HG02852 (cell line): ENCODE measurements at regions not wholly inside any gene's neighbourhood (a gene's known extent, or its start where the extent isn't known, plus 50 kb on each side); places are given as distances from the start of the nearest gene placed in this dataset.

ENCODE experiments used
- ATAC-seq: cut with Tn5 transposase; IDR thresholded peaks from one replicate; pipeline ENCODE4 v1.9.1; 2021; ENCODE audit warnings: mild to moderate bottlenecking, moderate library complexity; ENCODE audit not compliant: unreplicated experiment

DNA sequence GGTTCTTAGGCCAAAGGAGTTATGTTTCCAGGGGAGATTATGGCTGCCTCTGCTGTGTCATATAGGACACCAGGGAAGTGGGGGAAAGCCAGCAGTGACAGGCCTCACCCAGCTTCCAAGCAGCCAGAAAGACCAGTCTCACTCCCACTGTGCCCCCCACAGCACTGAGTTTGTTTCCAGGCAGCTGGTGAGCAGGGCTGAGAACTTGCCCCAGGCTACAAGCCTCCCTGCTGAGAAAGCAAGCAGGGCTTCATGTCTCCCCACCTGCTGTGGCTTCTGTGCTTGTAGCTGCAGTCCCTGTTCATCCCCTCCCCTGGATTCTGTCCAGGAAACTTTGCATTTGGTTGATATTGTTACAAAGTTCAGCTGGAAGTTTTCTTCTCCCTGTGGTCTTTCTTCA is 376.3 kb downstream of the PDCD6IP start:
- ATAC-seq: no peak

DNA sequence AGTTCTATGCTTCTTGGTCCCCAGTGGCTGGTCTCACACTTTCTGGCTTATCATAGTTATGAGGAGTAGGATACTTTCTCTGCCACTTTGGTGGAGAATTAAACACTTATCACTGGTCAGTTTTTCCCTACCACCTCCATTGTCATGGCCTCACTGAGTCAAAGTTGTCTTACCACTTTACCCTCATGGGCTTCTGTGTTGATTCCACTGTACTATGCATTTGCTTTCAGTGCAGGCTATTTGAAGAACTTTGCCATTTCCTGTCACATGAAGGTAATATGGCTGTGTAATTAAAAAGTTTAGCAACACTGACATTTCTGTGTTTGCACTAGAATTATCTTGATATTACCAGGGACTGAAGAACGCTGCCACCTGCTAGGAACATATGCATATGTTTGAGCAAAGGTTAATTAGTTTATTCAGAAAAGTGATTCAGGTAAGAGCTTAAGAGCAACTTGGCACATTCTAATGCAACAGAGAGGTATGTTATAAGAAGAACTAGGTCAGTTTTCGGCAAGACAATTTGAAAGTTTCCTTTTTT is 377.3 kb downstream of the PDCD6IP start:
- no peak for ATAC-seq

DNA sequence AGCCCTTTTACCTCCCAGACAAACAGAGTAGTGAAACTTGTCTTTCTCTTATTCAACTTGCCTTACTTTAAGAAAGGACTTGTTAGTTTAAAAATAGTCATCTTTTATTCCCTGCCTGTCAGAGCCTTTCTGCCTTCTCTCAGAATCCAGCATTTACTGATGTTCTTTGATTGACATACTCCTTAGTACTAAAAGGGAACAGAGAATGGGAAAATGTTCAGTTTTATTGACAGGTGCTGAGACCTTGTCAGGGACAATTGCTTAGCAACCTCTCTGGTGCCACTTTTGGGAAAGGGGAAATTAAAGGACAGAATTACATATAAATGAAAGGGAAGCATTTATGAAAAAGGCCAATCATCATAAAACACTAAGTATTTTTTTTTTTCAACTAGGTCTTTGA is 378.3 kb downstream of the PDCD6IP start:
- ATAC-seq: no peak

DNA sequence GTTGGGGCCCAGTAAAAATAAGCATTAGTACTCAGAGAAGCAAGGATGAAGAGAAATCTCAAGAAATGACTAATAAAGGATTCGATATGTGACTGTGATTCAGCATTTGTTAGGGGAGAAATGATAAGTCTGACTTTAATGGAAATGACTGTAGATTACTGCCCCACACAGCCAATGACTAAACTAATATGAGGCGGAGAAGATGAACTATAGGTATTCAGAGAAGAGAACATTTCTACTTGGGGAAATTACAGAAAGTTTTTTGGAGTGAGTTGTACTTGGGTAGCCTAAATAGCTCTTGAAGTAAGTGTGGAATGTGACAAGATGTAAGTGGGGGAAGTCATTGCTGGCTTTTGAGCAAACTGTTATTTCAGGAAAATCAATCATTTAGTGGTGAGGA is 380.0 kb downstream of the PDCD6IP start:
- ATAC-seq: no peak

DNA sequence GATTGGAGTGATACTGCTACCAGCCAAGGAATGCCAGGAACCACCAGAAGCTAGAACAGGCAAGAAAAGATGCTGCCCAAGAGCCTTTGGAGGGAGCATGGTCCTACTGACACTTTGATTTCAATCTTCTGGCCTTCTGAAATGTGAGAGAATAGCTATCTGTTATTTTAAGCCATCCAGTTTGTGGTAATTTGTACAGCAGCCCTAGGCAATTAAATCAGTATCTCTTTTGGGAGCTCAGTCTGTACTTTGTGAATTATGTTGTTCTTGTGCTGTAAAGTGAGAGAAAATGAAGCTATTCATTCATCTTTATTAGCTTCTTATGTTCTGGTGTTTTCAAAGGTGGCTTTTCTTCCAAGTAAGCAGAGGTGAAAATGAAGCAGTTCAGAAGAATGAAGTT is 381.3 kb downstream of the PDCD6IP start:
- no peak for ATAC-seq

DNA sequence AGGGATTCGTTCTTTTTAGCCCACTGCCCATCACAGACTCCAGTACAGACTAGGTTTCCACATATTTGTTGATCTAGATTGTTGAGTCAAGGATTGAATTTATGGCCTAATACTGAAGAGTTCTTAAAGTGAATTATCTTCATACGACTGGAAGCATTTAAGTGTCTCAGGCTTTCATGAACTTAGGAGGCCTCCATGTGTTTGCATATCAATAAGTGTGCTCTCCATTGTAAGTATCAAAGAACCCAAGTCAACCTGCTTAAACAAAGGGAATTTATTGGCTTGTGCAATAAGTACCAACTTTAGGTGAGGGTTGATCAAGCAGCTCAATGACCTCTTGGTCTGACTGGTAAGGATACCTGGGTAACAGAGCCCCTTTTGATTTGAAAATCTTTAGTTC is 382.1 kb downstream of the PDCD6IP start:
- no peak for ATAC-seq

DNA sequence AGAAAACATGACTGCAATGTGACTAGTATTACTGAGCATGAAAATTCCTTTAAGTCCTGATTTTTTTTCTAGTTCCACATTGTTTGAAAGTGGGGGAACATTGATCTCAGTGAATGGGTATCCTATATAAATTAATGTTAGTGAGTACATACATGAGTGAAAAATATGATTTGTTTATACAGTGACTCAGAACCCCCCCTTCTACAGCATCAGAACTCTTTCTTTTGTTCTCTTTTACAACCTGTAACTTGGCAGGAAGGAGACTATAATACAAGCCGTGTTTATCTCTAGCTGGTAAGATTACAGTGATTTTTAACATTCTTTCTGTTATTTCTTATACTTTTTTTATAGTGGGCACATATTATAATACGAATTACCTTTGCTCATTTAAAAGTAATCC is 384.7 kb downstream of the PDCD6IP start:
- no peak for ATAC-seq

DNA sequence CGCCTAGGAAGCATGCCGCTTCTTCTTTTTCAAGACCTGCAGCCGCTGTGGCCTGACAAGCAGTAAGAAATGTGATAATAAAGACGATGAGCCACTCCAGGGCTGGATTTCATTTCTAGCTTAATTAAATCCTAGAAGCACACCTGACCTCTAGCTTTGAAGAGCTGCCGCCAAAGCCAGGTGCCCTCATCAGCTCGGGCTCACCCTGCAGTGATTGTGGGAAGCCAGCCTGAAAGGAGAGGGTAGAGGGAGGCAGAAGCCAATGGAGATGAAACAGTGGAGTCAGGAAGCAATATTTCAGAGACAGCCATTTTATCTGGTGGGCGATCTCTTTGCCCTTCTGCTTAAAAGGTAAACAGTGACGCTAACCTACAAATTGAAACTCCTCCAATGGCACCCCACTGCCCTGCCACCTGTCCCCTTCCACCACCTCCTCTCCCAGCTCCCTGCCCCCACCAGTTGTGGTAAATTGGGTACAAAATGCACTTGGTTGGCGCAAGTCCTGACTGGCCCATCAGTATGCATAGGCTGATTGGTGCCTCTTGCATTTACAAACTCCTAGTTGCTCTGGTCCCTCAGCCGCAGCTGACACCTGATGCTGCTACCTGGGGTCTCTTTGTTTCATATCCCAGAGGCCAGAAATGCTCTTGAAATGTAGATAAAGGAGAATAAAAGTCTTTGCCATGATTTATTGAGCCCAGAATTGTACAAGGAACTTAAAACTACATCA is 385.3 kb downstream of the PDCD6IP start:
- no peak for ATAC-seq

DNA sequence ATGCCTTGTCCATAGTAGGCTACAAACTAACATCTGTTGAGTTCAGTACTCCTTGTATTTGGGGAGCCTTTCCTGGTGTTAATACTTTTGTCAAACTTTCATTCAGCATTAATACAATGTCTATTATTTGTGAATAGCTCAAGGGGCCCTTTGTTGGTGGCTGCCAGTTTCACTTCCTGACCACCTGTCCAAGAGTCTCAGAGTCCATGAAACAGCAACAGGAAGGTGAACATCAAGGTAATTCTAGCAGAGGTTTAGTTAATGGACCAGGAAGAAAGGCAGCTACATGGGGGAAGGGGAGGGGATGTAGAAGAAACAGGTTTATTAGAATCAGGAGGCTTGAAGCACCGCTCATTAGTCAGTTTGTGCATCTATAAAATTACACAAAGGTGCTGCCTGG is 386.9 kb downstream of the PDCD6IP start:
- no peak for ATAC-seq

DNA sequence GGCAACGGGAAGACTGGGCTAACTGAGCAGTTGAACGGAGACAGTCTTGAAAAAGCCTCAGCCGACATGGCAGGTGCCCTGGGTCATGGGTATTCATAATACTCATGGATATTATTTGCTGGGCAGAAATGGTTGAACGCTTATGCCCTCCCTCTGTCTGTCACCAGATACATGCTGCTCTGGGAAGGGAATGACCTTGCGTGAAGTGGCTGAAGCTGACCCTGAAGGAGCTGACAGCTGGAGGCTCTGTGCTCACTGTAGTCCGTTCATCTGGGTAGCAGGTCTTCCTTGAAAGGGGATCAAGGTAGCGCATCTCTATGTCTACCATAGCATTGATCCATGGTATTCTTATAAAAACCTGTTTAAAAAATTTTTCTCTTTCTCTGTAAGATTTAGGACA is 390.7 kb downstream of the PDCD6IP start:
- no peak for ATAC-seq

DNA sequence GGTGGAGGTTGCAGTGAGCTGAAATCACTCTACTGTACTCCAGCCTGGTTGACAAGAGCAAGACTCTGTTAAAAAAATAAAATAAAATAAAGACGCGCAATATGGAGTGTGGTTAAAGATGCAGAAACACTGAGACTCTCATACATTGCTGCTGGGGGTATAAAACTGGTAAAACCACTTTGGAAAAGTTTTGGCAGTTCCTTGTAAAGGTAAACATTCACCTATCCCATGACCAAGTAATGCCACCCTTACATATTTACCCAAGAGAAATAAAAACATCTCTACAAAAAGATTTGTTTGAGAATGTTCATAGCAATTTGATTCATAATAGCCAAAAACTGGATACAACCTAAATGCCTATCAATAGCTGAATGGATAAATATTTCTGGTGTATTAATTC is 398.5 kb downstream of the PDCD6IP start:
- ATAC-seq: no peak

DNA sequence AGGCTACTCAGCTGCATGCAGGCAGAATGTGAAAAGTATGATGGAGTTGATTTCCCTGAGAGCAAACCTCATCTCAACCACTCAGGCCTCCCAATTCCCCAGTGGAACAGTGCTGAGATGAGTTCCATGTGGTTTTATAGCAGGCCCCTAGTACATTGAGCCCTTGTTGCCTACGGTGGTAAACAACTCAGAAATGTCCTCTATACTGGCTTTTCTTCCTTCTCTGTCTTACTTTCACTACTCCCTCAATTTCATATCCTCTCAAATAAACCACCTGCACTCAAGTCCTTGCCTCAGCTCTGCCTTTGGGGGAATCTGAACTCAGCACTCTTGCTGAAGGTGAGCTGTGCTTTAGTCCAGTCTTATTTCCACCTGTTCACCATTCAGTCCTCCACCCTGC is 399.9 kb downstream of the PDCD6IP start:
- ATAC-seq: peak; percentile 52

DNA sequence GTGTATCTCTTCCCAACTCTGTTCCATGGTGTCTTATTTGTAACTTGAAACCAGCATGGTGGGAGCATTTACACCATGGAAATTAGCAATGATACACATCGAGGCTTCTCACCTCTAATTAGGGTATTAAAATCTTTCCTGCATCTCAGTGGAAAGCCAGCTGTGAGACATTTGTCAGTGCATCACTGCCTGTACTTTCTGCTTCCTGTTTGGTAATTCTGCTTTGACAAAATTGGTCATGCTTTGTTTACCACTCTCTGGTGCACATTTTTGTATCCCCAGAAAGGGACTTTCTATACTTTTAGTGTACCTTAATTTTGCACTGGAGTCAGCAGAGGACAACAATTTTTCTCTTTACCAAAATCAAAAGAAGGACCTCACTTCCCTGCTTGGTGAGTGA is 402.1 kb downstream of the PDCD6IP start:
- ATAC-seq: peak; percentile 82

DNA sequence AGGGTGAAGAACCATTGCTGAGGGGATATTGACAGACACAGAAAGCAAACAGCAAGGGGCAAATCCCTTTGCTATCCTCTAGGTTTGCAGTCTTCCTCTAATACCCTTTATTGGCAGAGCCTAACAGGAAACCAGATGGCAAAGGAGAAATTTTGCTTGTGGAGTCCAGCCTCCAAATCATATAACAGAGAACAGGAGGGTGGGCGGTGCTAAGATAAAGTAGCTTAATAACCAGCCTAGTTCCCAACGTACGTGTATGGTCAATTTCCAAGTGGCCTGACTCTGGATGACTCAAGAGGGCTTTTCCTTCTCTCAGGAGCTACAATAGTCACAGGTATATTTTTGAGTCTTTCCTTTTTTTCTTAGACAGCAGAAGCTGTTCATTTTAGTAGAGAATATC is 404.5 kb downstream of the PDCD6IP start:
- no peak for ATAC-seq

DNA sequence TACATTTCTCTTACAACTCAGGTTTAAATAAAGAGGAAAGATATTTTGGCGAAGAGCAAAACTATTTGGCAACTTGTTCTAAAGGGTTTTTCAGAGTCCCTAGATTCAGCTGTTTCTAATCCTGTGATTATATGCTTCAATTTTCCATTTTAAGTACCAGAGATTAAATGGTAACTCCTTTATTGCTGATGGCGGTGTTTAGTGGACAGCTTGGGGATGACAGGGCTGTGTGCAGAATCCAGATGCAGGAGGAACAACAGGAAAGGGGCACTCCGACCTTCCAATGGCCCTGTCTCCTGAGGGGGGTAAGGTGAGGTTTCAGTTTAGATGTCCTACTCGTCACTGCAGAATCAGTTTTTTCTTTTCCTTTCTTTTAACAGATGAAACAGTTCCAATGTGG is 405.0 kb downstream of the PDCD6IP start:
- ATAC-seq: no peak

DNA sequence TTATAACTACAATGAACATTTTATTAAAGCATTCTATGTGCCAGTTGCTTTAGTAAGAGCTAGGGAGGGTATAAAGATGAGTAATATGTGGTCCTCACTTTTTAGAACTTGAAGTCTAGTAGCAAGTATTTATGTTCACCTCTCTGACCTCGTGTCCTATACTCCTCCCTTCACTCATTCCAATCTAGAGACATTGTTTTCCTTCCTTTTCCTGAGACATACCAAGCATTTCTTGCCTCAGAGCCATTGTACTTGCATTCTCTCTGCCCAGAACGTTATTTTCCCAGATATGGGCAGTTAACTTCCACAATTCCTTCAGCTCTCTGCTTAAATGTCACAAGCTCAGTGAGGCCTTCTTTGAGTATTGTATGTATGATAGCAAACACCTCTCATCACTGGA is 408.6 kb downstream of the PDCD6IP start:
- no peak for ATAC-seq

DNA sequence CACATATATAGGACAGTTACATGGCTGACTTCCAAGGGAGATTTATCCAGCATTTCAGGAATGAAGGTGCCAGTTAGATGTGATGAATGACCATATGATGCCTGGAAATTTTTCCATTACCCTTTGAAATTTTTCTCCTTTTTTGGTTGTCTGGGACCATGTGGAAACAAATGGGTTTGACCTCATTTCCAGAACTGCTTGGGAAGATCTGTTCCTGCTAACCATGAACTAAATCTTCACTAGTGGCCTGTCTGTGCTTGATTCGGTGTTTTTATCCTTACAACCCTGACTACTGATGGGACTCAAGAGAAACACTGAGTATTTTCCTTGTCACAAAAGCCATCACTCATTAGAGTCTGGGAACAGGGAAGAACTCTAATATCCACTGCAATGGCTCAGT is 409.4 kb downstream of the PDCD6IP start:
- ATAC-seq: no peak

DNA sequence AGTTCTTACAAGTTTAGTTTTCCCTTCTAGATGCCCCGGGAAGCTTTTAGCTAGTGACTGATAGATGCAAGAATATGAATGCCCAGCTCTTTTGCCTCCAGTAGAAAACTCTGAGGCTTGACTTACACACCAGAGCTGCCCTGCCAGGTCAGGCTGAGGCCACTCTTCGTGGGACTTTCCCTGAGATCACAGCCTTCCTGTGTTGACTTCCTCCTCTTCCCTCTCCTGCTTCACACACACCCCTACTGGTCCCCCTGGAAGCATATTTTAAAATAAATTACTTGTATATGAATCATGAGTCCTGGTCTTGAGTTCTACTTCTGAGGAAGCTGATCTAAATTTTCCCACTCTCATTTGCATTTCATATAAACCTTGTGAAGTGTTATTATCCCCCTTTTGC is 413.7 kb downstream of the PDCD6IP start:
- no peak for ATAC-seq

DNA sequence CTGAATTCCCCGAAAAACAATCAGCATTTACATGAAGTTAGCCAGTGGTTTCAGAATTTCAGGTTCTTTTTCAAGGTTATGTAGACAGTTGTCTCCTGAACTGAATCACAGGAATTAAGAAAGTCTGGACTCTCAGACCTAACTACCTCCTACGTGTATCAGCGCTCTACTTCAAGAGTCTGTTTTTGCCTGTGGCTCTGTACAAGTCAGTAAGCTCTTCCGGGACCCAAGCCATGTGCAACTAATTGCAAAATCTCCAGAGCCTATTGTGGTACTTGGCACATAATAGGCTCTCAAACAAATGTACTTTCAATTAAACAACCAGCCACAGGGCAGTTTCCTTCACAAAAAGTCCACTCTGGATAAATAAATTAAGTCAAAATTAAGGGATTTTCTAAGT is 414.2 kb downstream of the PDCD6IP start:
- no peak for ATAC-seq

DNA sequence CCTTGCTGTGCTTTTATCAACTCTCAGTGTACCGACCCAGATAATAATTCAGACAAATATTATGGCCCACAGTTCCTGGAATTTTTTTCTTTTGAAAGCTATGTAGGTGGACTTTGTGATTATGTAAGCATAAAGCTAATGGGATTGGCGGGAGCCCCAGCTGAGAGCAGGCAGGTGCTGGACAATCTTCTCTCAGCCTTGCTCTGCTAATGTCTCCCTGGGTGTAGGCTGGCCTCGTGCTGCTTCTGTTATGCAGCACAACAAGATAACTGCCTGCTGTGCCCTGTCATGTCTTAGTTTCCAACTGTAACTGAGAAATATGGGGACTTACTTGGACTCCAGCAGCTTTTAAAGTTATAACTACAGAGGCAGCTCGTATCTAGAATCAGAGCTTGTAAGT is 415.0 kb downstream of the PDCD6IP start:
- no peak for ATAC-seq

DNA sequence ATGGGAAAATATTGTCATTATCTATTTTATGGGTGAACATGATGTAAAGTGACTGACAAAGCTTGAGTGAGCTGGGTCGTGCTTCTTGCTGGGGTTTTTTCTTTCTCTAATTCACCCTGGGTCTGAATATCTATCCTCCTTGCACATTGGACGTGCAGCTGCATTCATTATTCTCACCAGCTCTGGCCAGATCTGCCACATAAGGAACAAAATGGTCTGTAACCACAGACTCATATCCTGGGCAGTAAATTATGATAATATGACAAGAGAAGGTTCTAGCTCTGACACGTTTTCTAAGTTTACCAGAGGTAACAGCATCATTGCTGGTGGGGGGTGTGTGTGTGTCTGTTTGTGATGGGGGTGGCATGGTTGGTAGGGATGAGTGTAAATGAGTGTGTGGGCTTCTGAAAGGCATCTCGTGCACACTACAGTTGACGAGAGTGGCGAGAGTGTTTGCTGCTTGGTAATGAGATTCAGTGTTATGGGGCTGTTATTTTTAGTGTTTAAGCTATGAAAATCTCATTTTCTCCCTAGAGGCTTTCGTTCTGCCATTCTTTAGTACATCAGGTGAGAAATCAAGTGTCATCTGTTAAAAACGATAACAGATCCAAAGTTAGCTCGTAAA is 418.4 kb downstream of the PDCD6IP start:
- ATAC-seq: no peak

DNA sequence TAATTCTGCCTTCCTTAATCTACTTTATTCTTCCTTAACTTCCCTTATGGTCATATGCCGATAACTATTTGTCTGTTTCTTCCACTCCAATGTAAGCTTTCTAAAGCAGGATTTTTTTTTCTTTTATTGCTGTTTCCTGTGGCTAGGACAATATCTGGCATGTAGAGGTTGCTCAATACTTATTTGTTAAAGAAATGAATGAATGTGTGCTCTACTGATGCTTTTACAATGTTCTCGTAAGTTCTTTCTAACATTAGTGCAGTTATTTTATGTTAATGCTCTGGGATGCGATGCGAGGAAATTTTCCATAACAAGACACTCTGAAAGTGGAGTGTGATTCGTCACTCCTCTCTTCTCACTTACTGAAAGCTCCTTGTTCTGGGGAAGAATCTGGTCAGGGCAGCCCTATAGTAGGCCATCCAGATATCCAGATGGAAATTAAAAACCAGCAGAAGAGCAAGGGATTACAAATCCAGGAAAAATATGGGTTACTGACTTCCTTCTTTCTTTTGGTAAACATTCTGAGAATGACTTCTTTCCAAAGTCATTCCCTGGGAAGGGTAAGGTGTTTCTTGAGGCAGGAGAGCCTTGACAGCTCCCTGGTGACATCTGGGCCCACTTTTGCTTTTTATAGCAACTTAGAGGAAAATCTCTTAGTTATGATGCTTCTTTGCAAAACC is 420.4 kb downstream of the PDCD6IP start:
- no peak for ATAC-seq
